ENCODE measurements at regions not wholly inside any gene's neighbourhood (a gene's known extent, or its start where the extent isn't known, plus 50 kb on each side); places are given as distances from the start of the nearest gene placed in this dataset.

GRCh38 chr4:121277194-121278105 lies 103.4 kb downstream of the QRFPR start:
- no peak for DNase-seq (ENCODE audit: extremely low read depth in 1 of 11, low read depth in 9 of 11, low spot score in 4 of 11)

- no peak for DNase-seq (ENCODE audit: extremely low read depth in 1 of 11, low read depth in 9 of 11, low spot score in 4 of 11)
These were observed 107.6 kb downstream of the QRFPR start for GRCh38 chr4:121273191-121273590.

GRCh38 chr4:121272526-121272925 lies 108.3 kb downstream of the QRFPR start:
- DNase-seq (ENCODE audit: extremely low read depth in 1 of 11, low read depth in 9 of 11, low spot score in 4 of 11): no peak

GRCh38 chr4:121270389-121270788 lies 106.3 kb upstream of the TNIP3 start:
- no peak for DNase-seq (ENCODE audit: extremely low read depth in 1 of 11, low read depth in 9 of 11, low spot score in 4 of 11)

GRCh38 chr4:121269001-121269400 lies 104.9 kb upstream of the TNIP3 start:
- DNase-seq (ENCODE audit: extremely low read depth in 1 of 11, low read depth in 9 of 11, low spot score in 4 of 11): no peak

- no peak for DNase-seq (ENCODE audit: extremely low read depth in 1 of 11, low read depth in 9 of 11, low spot score in 4 of 11)
These were observed 102.9 kb upstream of the TNIP3 start for GRCh38 chr4:121266982-121267381.

- DNase-seq (ENCODE audit: extremely low read depth in 1 of 11, low read depth in 9 of 11, low spot score in 4 of 11): no peak
These were observed 92.9 kb upstream of the TNIP3 start for GRCh38 chr4:121256887-121257466.

- no peak for DNase-seq (ENCODE audit: extremely low read depth in 1 of 11, low read depth in 9 of 11, low spot score in 4 of 11)
These were observed 92.0 kb upstream of the TNIP3 start for GRCh38 chr4:121255986-121256750.

GRCh38 chr4:121253961-121254360 lies 89.8 kb upstream of the TNIP3 start:
- DNase-seq (ENCODE audit: extremely low read depth in 1 of 11, low read depth in 9 of 11, low spot score in 4 of 11): no peak

- peak; percentile 36 to 80 (median 48) for DNase-seq (ENCODE audit: extremely low read depth in 1 of 11, low read depth in 9 of 11, low spot score in 4 of 11)
These were observed 88.2 kb upstream of the TNIP3 start for GRCh38 chr4:121252224-121252806.

- no peak for DNase-seq (ENCODE audit: extremely low read depth in 1 of 11, low read depth in 9 of 11, low spot score in 4 of 11)
These were observed 84.6 kb upstream of the TNIP3 start for GRCh38 chr4:121248747-121249146.

GRCh38 chr4:121246698-121247097 lies 82.6 kb upstream of the TNIP3 start:
- DNase-seq (ENCODE audit: extremely low read depth in 1 of 11, low read depth in 9 of 11, low spot score in 4 of 11): no peak

- no peak for DNase-seq (ENCODE audit: extremely low read depth in 1 of 11, low read depth in 9 of 11, low spot score in 4 of 11)
These were observed 79.4 kb upstream of the TNIP3 start for GRCh38 chr4:121243485-121243884.

GRCh38 chr4:121242188-121242750 lies 78.1 kb upstream of the TNIP3 start:
- DNase-seq (ENCODE audit: extremely low read depth in 1 of 11, low read depth in 9 of 11, low spot score in 4 of 11): no peak

GRCh38 chr4:121239951-121240350 lies 75.8 kb upstream of the TNIP3 start:
- no peak for DNase-seq (ENCODE audit: extremely low read depth in 1 of 11, low read depth in 9 of 11, low spot score in 4 of 11)

GRCh38 chr4:121238461-121238860 lies 74.3 kb upstream of the TNIP3 start:
- DNase-seq (ENCODE audit: extremely low read depth in 1 of 11, low read depth in 9 of 11, low spot score in 4 of 11): no peak

GRCh38 chr4:121237069-121237399 lies 72.9 kb upstream of the TNIP3 start:
- no peak for DNase-seq (ENCODE audit: extremely low read depth in 1 of 11, low read depth in 9 of 11, low spot score in 4 of 11)

- no peak for DNase-seq (ENCODE audit: extremely low read depth in 1 of 11, low read depth in 9 of 11, low spot score in 4 of 11)
These were observed 72.4 kb upstream of the TNIP3 start for GRCh38 chr4:121236353-121237068.

GRCh38 chr4:121233982-121234381 lies 69.9 kb upstream of the TNIP3 start:
- no peak for DNase-seq (ENCODE audit: extremely low read depth in 1 of 11, low read depth in 9 of 11, low spot score in 4 of 11)

Measured in renal cortex interstitium (tissue), 11 donors.